BJ (cell line): ENCODE measurements at regions not wholly inside any gene's neighbourhood (a gene's known extent, or its start where the extent isn't known, plus 50 kb on each side); places are given as distances from the start of the nearest gene placed in this dataset.

Source experiments
- CTCF ChIA-PET: fragments of 350-600 bp; formaldehyde crosslinking; extraction: SDS; loops from one replicate; lab custom pipeline; 2021; ENCODE audit warnings: antibody characterized with exemption, inconsistent platforms; lab: Yijun Ruan, JAX
- POLR2A ChIA-PET: fragments of 300-600 bp; sonication (Branson Sonifier 250); formaldehyde crosslinking; extraction: SDS; loops from one replicate; lab custom pipeline; 2021; ENCODE audit warnings: antibody characterized with exemption; lab: Charles Lee
- DNase-seq: peaks from one replicate; pipeline ENCODE4 v3.0.0-alpha.2; 2011; ENCODE audit warnings: low read depth
- H3K27me3 ChIP-seq: 2 replicates; pipeline ENCODE4 v1.6.0; 2011; ENCODE audit warnings: low read length; ENCODE audit not compliant: control insufficient read depth, insufficient read depth
- H3K36me3 ChIP-seq: 2 replicates; pipeline ENCODE4 v1.5.1; 2011; ENCODE audit warnings: low read length; ENCODE audit not compliant: control insufficient read depth, insufficient read depth
- H3K4me3 ChIP-seq: 2 replicates; pipeline ENCODE4 v1.5.1; 2011; ENCODE audit warnings: low read depth, mild to moderate bottlenecking, control low read depth, low read length
- CTCF ChIP-seq: IDR thresholded peaks from 2 replicates; pipeline ENCODE4 v1.5.1; 2011; ENCODE audit warnings: low read depth, mild to moderate bottlenecking, control low read depth, inconsistent platforms, low read length, moderate library complexity; ENCODE audit not compliant: insufficient read depth

GRCh38 chr12:124408822-124409517 lies 114.1 kb downstream of the RFLNA start:
- H3K4me3 ChIP-seq, result no peak overlapping the region
- no peak for TF ChIP-seq CTCF
- POLR2A ChIA-PET, result no interaction called here
- no peak for DNase-seq
- no peaks in the 10 kb centered on the region for H3K27me3 ChIP-seq
- peaks cover 19% of the 10 kb centered on the region for H3K36me3 ChIP-seq
- CTCF ChIA-PET, result interaction anchor here (0.9 to 4.5 kb wide), 2 partner anchors 9 to 13 kb away, joined by 4 to 27 read pairs; no protein-coding TSS in a partner anchor

- ChIA-PET POLR2A (no interaction called here), CTCF (no interaction called here)
- TF ChIP-seq CTCF, result no peak
- Histone ChIP-seq H3K36me3 (peaks cover 12% of the 10 kb centered on the region), H3K27me3 (no peaks in the 10 kb centered on the region), H3K4me3 (no peak overlapping the region)
- DNase-seq, result no peak
Observed at GRCh38 chr12:124407074-124407473, 112.2 kb downstream of the RFLNA start.

GRCh38 chr12:124406043-124406442 lies 111.2 kb downstream of the RFLNA start:
- Histone ChIP-seq H3K27me3 (no peaks in the 10 kb centered on the region), H3K36me3 (peaks cover 16% of the 10 kb centered on the region), H3K4me3 (no peak overlapping the region)
- no peak for DNase-seq
- CTCF ChIA-PET, result no interaction called here
- no peak for TF ChIP-seq CTCF
- POLR2A ChIA-PET, result no interaction called here

- no peak for TF ChIP-seq CTCF
- no peak overlapping the region for H3K4me3 ChIP-seq
- ChIA-PET CTCF (no interaction called here), POLR2A (no interaction called here)
- peaks cover 18% of the 10 kb centered on the region for H3K36me3 ChIP-seq
- H3K27me3 ChIP-seq, result no peaks in the 10 kb centered on the region
- no peak for DNase-seq
Observed at GRCh38 chr12:124405592-124405991, 110.7 kb downstream of the RFLNA start.

- Histone ChIP-seq H3K36me3 (peaks cover 23% of the 10 kb centered on the region), H3K4me3 (no peak overlapping the region), H3K27me3 (no peaks in the 10 kb centered on the region)
- POLR2A ChIA-PET, result no interaction called here
- CTCF ChIA-PET, result no interaction called here
- no peak for TF ChIP-seq CTCF
- DNase-seq, result no peak
Observed at GRCh38 chr12:124405151-124405550, 110.3 kb downstream of the RFLNA start.
